ENCODE measurements at regions not wholly inside any gene's neighbourhood (a gene's known extent, or its start where the extent isn't known, plus 50 kb on each side); places are given as distances from the start of the nearest gene placed in this dataset.

DNA sequence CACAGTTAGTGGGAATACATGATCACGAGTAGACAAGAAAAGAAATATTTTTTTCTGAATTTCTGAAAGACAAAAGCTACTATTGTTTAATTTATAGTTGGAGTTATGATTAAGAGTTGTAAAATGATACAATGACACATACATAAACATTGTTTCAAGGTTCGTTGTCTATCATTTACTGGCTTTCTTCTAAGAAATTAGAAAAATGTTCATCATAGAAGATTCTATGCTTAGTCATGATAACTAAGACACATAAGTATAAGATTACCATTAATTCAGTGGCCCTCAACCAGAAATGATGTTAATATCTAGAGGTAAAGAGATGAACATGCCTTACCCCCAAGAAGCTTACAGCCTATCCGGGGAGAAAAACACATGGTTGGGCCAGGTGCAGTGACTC, 1832.8 kb upstream of the PRR20A start:
- DNase-seq = no peak

DNA sequence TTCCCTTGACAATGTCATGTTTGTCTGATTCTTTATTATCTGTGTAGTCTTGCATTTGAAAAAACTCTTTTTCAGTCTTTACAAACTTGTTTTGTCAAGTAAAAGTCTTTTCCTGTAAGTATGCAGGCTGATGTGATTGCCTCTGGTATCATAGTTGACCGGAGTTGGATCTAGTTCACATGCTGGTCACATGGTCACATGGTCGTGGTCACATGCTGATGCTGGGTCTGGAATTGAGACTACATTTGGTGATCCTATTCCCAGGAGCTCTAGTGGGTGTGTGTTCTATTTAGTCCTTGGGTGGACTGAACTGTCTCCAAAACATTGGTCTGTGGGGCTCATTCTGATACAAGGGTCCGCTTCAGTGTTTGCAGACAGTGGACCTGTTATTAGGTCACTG, 1798.8 kb upstream of the PRR20A start:
- no peak for DNase-seq

DNA sequence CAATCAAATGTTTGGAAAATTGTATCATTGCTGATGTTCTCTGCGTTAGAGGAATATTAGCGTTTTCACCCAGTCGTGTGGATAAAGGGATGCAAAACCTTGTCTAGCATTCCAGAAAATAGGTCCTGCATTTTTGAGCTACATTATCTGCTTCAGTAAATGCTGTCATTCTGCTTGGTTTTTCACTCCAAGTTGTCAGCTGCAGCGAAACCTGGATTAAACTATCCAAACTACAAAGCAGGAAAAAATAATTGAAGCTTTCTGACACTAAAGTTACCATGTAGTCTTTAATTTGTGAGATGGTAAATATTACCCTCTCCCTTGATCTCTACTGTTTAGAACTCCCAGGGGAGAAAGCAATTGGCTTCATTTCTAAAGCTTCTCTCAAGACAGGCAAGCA, 1795.5 kb upstream of the PRR20A start:
- DNase-seq = no peak

DNA sequence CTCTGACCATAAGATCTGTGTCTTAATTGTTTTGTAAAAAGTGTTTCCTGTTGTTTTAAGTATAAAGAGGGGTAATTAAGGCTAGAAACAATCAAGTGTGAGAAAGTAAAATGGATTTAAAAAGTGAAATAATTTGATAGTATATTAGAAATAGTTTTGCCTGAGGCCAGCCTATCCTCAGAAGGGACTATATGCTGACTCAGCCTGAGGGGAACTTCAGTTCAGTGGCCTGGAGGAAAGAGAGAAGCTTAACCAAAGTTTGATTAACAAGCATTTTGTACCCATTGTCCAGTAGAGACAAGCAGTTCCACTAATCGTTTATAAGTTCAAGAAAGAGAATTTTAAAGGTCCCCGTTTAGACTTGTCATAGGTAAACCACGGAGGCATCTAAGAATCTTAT, 1793.2 kb upstream of the PRR20A start:
- no peak for DNase-seq

DNA sequence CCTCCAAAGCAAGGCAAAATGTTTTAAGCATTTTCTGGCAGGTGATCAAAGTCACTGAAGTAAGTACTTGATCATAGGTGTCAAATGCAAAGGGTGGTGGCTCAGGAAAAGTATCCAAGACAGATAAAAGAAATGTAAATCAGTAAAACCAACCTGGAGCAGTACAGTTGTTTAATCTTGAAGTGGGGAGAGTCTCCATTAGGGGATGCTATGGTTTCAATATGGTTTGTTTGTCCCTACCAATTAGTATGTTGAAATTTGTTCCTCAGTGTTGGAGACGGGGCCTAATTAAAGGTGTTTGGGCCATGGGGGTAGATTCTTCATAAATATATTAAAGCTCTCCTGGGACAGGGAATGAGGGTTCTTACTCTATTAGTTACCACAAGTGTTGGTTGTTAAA, 1781.7 kb upstream of the PRR20A start:
- no peak for DNase-seq

DNA sequence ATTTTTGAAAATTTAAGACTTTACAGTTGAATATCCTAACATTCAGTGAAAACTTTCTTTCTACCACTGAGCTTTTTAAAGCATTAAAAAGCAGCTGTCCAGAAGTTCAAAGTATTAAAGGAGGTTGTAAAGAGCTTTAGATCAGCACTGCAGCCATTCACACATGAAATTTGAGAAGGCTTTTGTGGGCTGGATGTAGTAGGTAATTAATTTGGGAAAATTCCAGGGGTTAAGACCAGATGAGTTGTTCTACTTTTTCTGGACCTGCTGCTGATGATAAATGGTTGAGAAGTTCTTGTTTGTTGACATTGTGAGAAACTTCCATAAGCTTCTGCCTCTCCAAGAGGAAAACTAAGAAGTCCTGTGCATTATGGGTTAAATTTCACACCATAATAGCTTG, 1779.6 kb upstream of the PRR20A start:
- DNase-seq = no peak

DNA sequence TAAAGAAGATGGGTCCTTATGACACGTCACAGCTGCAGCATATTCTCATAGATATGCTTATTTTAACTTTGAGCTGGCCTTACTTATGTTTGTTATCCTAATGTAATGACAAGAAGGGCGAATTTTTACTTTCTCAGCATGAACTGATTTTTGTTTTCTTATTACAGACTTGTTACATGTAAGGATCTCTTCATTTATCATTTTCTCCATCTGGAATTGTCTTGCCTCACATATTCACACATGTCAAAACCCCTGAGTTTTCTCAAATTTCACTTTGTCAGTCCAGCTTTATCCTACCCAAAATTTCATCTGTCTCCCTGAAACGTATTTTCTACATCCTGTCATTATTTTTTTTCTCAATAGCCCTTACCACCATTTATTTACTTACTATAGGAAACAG, 1774.0 kb upstream of the PRR20A start:
- DNase-seq = no peak

DNA sequence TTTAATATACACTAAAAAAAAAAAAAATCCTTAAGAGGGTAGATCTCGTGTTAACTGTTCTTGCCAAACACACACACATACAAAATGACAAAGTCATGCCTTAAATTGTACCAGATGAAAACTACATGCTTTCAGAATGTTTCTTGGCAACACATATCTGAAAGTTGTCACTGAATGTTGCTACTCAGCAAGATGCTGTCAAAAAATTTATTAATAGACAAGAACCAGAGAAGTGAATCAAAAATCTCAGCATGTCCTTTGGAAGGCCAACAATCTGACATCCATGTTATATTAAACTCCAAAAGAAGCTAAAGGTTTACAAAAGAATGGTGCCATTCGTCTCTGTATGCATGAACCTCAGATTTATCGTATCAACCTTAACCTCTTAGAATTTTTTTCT, 1746.2 kb upstream of the PRR20A start:
- no peak for DNase-seq

DNA sequence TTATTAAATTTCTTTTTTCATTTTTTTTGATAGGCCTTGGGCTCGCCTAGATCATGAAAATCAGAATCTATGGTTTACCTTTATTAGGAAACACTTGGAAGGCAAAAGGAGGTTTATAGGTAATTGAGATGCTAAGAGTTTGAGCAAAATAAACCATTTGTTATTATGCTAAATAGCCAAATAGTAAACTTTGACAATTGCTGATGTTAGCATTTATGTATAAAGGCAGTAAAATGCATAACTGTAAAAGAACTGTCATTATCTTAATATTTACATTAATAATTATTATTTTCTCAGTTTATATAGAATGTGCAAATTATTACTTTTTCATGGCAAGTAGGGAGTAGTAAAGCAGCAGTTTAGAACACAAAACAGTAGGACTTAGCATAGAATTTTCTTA, 1737.8 kb upstream of the PRR20A start:
- DNase-seq = no peak

DNA sequence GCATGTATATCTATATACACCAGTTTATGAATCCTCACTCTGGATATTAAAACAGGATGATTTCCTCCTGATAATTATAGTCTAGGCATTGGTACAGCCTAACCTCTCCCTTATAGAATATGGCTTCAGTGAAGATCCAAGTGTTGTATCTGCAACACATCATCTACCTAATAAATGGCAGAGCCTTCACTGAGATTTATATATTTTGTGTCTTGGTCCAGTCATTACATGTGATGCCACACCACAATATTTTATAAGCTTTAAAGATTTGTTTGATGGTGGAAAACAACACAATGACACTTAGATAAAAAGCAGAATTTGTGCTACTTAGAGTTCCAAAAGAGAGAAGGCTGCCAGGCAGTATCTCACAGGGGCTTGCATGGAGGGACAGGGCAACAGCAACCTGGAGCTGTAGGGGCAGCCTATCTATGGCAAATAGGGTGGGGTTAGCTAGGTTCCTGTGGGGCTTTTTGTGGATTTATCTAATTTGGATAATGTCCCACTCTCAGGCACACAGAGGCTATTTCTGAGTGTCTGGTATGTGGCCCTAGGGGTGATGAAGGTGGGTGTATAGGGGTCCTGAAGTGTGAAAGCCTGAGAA, 1736.7 kb upstream of the PRR20A start:
- no peak for DNase-seq

DNA sequence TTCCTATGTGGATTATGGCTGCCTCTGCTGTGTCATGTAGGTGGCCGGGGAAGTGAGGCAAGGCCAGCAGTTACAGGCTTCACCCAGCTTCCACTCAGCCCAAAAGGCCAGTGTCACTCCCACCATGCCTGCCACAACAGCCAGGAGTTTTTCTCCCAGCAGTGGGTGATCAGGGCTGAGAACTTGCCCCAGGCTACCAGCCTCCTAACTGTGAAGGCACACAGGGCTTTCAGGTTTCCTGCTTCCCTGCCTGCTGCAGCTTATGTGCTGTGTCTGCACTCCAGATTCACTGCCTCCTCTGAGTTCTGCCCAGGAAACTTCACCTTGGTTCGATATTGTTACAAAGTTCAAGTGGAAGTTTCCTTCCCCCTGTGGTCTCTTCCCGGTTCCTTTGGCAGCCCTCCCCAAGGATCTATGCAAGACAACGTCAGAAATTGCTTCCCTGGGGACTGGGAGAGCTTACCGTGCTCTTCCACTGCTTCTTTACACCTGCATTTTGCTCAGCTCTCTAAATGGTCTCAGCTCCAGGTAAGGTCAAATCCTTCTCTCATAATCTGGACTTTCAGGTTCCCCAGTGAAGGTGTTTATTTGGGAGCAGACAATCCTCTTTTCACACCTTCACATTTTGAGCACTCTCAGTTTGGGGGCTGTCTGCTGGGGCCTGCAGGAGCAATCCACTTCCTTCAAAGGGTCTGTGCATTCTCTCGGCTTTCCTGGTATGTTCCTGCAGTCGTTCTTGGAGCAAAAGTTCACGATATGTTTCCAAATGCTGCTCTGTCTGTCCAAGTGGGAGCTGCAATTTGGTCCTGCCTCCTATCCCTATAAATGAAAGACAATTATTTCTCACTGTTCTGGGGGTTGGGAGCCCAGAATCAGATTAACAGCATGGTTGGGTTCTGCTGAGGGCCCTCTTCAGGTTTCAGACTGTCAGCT, 1730.1 kb upstream of the PRR20A start:
- no peak for DNase-seq

DNA sequence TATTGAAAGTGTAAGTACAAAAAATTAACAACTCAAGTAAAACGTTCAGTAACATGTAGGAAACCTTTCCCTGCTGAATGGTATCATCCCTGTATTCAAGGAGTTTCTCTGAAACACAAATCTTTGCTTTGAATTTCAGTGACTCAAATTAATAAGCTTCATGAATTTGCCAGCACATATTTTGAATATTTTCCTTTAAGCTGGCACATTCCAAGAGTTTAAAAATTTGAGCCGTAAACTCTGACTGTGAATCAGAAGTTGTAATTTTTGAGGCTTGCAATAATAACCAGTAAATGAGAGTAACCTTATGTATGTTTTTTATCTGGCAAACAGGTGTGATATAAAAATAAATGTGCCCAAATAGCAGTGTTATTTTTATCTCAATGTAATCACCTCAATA, 1722.6 kb upstream of the PRR20A start:
- DNase-seq = no peak

DNA sequence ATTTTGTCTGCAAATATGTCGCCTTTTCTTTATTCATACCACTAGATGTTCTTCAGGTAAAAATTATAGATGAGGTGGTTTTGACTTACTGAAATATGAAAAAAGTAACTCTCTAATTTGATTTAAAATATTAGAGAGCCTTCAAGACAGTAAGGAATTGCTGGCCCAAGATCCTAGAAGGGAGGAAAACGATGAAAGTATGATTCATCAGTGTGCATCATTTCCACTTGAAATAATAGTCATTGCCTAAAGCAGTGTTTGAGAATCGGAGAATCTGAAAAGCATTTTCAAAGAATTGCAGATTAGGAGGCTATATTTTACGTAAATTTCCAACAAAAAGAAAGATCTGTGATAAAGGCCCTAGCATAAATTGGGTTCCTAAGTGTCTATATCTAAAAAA, 1707.9 kb upstream of the PRR20A start:
- no peak for DNase-seq

DNA sequence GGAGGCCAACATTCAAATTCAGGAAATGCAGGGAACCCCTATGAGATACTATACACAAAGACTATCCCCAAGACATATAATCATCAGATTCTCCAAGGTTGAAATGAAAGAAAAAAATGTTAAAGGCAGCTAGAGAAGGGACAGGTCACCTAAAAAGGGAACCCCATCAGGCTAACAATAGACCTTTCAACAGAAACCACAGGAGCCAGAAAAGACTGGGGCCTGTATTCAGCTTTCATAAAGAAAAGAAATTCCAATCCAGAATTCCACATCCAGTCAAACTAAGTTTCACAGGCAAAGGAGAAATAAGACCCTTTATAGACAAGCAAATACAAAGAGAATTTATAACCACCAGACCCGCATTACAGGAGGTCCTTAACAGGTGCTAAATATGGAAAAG, 1703.6 kb upstream of the PRR20A start:
- no peak for DNase-seq

DNA sequence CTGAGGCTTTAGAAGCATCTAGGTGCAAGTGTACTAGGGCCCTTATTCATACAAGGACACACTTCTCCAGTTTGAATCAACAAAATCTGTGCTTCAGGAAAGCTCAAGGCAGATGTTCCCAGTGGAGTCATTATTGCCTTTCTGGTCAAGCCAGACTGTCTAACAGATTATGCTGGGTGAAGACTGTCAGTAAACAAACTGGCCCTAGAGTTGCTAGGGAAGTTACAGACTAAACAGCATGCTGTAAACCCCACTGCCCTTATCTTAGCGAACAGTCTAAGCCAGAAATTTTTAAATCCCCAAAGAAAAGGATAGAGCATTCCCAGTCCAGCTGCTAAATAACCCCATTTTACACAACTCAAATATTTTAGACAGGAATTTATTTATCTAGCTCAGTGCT, 1701.3 kb upstream of the PRR20A start:
- DNase-seq = no peak

DNA sequence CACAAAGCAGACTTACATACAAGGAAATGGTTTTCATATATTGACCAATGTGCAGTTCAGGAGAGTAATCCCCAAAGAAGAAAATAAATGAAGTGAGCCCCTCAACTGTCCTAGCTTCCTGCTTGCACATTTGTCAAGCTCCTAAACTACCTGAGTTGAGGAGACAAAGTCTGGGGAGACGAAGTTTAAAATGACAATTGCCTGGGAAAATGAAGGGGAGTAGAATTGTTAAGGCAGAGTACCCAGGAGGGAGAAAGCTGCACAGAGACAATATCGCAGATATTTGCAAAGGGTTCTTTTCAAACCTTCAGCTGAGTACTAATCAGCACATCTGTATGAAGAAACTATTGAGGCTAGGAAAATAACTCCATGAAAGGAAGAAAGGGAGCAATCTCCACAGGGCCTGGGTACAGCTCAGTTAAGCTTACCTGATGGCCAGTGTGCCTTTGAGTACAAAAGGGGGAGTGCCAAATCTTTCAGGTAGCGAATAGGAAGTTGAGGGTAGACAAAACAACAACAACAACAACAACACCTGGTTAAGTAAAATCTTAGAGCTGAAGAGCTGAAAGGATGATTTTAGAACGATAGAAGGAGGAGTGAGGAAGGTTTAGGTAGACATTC, 1700.1 kb upstream of the PRR20A start:
- DNase-seq = no peak

DNA sequence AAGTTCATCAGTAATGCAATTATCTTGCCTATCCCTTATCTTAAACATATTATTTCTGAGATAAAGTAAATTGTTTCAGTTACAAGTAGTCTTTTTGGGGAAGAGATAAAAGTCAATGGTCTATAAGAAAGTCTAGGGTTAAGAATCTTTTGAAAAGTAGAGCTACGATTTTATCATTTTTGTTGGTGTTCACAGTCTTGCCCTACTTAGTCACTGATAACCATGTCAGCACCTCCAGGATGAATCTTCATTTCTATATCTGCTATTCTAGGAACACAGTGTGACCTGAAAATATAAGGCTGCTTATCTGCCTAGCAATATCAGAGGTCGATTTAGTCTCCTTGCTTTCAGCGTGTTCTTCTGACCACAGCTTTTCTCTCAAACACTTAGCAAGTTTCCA, 1676.5 kb upstream of the PRR20A start:
- DNase-seq = no peak

DNA sequence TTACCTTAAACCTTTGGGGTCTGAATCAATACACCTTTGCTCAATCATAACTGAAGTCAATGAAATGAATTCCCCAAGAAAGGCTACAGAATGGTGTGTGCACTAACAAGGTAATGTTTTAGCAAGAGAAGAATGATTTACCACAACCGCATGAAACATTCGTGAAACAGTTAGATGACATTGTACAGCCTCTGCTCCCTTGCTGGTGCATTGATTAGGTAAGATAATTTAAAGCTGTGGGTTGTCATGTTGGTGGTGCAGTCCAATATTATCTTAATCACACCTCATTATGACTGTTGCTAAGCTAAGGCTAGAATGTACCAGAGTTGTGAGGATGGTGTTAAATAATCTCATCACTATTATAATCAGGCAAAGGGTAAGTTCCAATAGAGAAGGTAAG, 1673.2 kb upstream of the PRR20A start:
- no peak for DNase-seq

DNA sequence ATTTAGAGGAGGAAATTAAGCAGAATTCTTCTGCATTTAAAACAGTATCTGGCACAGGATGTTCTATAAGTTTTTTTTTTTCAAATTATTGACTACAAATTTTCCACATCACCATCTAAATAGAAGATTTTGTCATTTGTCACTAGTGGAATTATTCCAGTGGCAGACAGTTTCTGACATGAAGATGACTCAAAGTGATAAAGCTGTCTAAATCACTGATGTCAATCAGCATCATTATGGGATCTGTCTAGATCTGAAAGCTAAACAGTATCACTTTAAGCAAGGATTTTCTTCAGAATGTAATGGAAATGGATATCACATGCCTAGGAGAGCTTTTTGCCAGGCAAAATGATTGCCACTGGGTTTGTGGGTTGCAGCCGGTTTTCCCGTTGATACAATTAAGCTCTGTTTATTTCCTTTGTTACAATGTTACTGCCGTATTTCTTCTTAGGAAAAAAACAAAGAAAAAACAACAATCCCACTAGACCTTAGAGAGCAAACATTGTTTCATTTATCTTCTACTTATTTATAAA, 1657.0 kb upstream of the PRR20A start:
- no peak for DNase-seq

DNA sequence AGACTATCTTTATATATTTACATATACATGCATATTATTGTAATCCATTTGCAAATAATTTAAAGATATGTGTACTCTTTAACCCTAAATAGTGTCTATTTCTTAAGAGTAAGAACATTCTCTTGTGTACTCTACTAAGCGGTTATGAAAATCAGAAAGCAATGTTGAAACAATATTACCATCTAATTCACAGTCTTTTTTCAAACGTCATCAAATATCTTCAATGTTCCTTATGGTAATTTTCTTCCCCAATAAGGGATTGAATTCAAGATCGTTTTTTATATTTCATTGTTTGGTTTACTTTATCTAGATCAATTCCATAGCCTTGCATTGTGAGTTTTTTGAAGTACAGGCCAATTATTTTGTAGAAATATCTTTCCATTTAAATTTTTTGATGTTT, 1647.4 kb upstream of the PRR20A start:
- DNase-seq = no peak

DNA sequence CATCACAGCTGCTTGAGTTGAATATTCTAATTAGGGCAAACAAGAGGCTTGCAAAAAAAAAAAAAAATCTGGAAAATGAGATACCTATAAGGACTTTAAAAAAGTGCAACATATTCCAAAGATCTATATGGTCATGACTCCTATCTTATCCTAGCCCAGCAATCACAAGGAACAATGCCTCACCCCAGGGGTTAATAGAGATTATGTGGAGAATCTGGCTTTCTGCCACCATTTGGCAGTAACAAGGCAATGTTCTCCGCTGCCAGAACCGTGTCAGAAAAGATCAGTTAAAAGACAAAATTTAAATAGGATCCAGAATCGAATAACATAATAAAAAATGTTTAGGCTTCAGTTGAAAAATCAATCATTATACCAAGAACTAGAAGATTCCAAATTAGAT, 1643.2 kb upstream of the PRR20A start:
- DNase-seq = no peak

DNA sequence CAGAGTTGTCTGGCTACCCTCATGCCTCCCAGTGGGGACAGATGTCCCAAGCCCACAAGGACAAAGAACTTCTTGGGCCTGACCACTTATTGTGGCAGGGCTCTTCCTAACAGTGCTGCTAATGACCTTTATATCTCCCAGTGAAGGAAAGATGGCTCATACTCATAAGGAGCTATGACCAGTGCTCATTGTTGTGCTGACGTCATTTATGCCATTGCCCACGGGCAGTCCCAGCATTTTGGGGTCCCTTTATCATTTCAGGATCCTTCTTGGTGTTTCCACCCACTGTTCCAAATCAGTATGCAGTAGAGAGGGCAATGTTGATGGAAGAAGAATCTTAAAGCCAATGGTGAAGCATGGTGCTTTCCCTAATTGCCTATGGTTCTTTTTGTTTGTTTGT, 1640.0 kb upstream of the PRR20A start:
- DNase-seq = no peak

DNA sequence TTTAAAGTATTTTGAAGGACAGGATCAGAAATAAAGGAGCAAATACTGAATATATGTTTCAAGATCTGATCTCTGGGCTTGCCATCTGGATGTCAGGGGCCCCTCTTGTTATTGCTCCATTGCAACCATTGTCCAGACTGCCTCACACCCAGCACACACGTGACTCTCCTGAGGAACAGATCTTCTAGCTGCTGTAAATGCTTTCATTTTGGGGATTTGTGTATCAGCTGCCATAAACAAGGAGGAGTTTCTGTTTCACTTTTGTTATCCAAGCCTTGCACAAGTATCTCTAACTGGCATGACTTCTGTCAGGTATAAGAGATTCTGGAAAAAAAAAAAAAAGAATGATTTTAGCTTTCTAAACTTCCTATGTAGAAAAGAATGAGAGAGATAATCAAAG, 1624.1 kb upstream of the PRR20A start:
- DNase-seq = no peak

DNA sequence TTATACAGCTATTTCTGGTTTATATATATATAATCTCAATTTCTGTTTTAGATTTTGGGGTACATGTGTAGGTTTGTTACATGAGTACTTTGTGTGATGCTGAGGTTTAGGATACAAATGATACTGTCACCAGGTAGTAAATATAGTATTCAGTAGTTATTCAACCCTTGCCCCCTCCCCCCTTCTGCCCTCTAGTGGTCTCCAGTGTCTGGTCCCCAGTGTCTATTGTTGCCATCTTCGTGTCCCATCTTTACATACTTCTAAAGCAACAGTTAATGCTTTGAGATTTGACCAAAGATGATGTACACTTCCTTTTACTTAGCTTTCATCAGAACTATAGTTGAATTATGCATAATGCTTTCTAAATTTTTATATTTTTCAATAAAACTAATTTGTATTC, 1623.4 kb upstream of the PRR20A start:
- no peak for DNase-seq

Measured in DMS79 (cell line).